Adrenal gland (tissue), 5 donors: ENCODE measurements at regions not wholly inside any gene's neighbourhood (a gene's known extent, or its start where the extent isn't known, plus 50 kb on each side); places are given as distances from the start of the nearest gene placed in this dataset.

Source experiments
- CTCF ChIP-seq, 6 experiments: fragments of 450-650 bp in 4 of 6; fragments of 200-600 bp in 2 of 6; sonication (generic) in 1 of 6; IDR thresholded peaks; 1 replicate in 5 of 6; 2 replicates in 1 of 6; pipeline versions ENCODE4 v1.5.1 to v1.8.0; 2016 to 2021; ENCODE audit warnings: antibody characterized with exemption in 6 of 6, mild to moderate bottlenecking in 2 of 6, moderate library complexity in 1 of 6
- POLR2A ChIP-seq, 2 donors: fragments of 450-650 bp; IDR thresholded peaks; one replicate each; pipeline ENCODE4 v1.6.1; 2017; ENCODE audit warnings: antibody characterized with exemption in 2 of 2, mild to moderate bottlenecking in 2 of 2, moderate library complexity in 1 of 2
- donor health status: DM: no; HTN: no; CAD: no.

DNA sequence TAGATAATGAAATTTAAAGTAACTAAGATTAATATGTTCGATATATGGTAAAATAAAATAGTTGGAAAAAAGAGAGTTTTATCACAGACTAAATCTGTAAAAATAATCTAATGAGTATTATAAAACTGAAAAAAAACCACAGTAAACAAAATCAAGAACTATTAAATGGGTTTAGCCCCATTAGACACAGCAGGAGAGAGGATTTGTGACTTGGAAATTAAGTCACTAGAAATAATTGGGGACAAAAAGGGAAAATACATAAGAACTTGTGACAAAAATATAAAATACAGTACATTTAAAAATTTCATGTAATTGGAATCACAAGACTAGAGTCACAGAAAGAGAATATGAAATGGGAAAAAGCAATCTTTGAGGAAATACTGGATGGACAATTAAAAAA is 1114.6 kb upstream of the KLHL29 start:
- no peak for TF ChIP-seq CTCF (IDR thresholded peaks at IDR 0.05)
- no peak for TF ChIP-seq POLR2A (IDR thresholded peaks at IDR 0.05)
